ENCODE measurements at regions not wholly inside any gene's neighbourhood (a gene's known extent, or its start where the extent isn't known, plus 50 kb on each side); places are given as distances from the start of the nearest gene placed in this dataset.

- Histone ChIP-seq H3K27ac (ENCODE audit: poor library complexity, severe bottlenecking) (no peak overlapping the region), H3K27me3 (ENCODE audit: insufficient read depth, poor library complexity, severe bottlenecking) (no peaks in the 10 kb centered on the region), H3K4me1 (ENCODE audit: insufficient read depth, poor library complexity, severe bottlenecking) (no peaks in the 10 kb centered on the region), H3K4me3 (ENCODE audit: severe bottlenecking) (no peak overlapping the region), H3K9me3 (ENCODE audit: severe bottlenecking) (no peaks in the 10 kb centered on the region), H3K36me3 (ENCODE audit: low read depth) (no peaks in the 10 kb centered on the region)
- DNase-seq (ENCODE audit: low spot score) (no peak), ATAC-seq (ENCODE audit: low read depth) (no peak)
- no peak for TF ChIP-seq CTCF (IDR thresholded peaks at IDR 0.05; ENCODE audit: poor library complexity, severe bottlenecking)
Observed at GRCh38 chr4:171573181-171573580, 240.0 kb upstream of the GALNTL6 start.

GRCh38 chr4:171565130-171565788 is 247.9 kb upstream of the GALNTL6 start:
- no peak for TF ChIP-seq CTCF (IDR thresholded peaks at IDR 0.05; ENCODE audit: poor library complexity, severe bottlenecking)
- H3K27ac ChIP-seq (ENCODE audit: poor library complexity, severe bottlenecking) = no peak overlapping the region
- ATAC-seq (ENCODE audit: low read depth) (no peak), DNase-seq (ENCODE audit: low spot score) (no peak)
- H3K27me3 ChIP-seq (ENCODE audit: insufficient read depth, poor library complexity, severe bottlenecking) = no peaks in the 10 kb centered on the region
- H3K36me3 ChIP-seq (ENCODE audit: low read depth) = no peaks in the 10 kb centered on the region
- no peaks in the 10 kb centered on the region for H3K9me3 ChIP-seq (ENCODE audit: severe bottlenecking)
- H3K4me3 ChIP-seq (ENCODE audit: severe bottlenecking) = no peak overlapping the region
- H3K4me1 ChIP-seq (ENCODE audit: insufficient read depth, poor library complexity, severe bottlenecking) = no peaks in the 10 kb centered on the region

GRCh38 chr4:171561419-171561818 is 251.8 kb upstream of the GALNTL6 start:
- H3K9me3 ChIP-seq (ENCODE audit: severe bottlenecking) = no peaks in the 10 kb centered on the region
- no peak for ATAC-seq (ENCODE audit: low read depth)
- no peak for TF ChIP-seq CTCF (IDR thresholded peaks at IDR 0.05; ENCODE audit: poor library complexity, severe bottlenecking)

GRCh38 chr4:171553961-171554360 is 259.2 kb upstream of the GALNTL6 start:
- Histone ChIP-seq H3K4me1 (ENCODE audit: insufficient read depth, poor library complexity, severe bottlenecking) (no peaks in the 10 kb centered on the region), H3K27ac (ENCODE audit: poor library complexity, severe bottlenecking) (no peak overlapping the region), H3K27me3 (ENCODE audit: insufficient read depth, poor library complexity, severe bottlenecking) (no peaks in the 10 kb centered on the region), H3K9me3 (ENCODE audit: severe bottlenecking) (no peaks in the 10 kb centered on the region), H3K36me3 (ENCODE audit: low read depth) (no peaks in the 10 kb centered on the region), H3K4me3 (ENCODE audit: severe bottlenecking) (no peak overlapping the region)
- DNase-seq (ENCODE audit: low spot score) (no peak), ATAC-seq (ENCODE audit: low read depth) (no peak)
- no peak for TF ChIP-seq CTCF (IDR thresholded peaks at IDR 0.05; ENCODE audit: poor library complexity, severe bottlenecking)

More at GRCh38 chr4:171561419-171561818, 251.8 kb upstream of the GALNTL6 start:
- Histone ChIP-seq H3K27ac (ENCODE audit: poor library complexity, severe bottlenecking) (no peak overlapping the region), H3K4me1 (ENCODE audit: insufficient read depth, poor library complexity, severe bottlenecking) (no peaks in the 10 kb centered on the region), H3K4me3 (ENCODE audit: severe bottlenecking) (no peak overlapping the region), H3K36me3 (ENCODE audit: low read depth) (no peaks in the 10 kb centered on the region), H3K27me3 (ENCODE audit: insufficient read depth, poor library complexity, severe bottlenecking) (no peaks in the 10 kb centered on the region)
- DNase-seq (ENCODE audit: low spot score) = no peak

- ATAC-seq (ENCODE audit: low read depth) = no peak
- no peak for DNase-seq (ENCODE audit: low spot score)
- Histone ChIP-seq H3K9me3 (ENCODE audit: severe bottlenecking) (no peaks in the 10 kb centered on the region), H3K36me3 (ENCODE audit: low read depth) (no peaks in the 10 kb centered on the region), H3K27me3 (ENCODE audit: insufficient read depth, poor library complexity, severe bottlenecking) (no peaks in the 10 kb centered on the region), H3K4me1 (ENCODE audit: insufficient read depth, poor library complexity, severe bottlenecking) (no peaks in the 10 kb centered on the region), H3K27ac (ENCODE audit: poor library complexity, severe bottlenecking) (no peak overlapping the region), H3K4me3 (ENCODE audit: severe bottlenecking) (no peak overlapping the region)
- TF ChIP-seq CTCF (IDR thresholded peaks at IDR 0.05; ENCODE audit: poor library complexity, severe bottlenecking) = no peak
Observed at GRCh38 chr4:171542640-171543039, 270.6 kb upstream of the GALNTL6 start.
